ENCODE measurements at regions not wholly inside any gene's neighbourhood (a gene's known extent, or its start where the extent isn't known, plus 50 kb on each side); places are given as distances from the start of the nearest gene placed in this dataset.
"Not testable (repeated sequence)": the region's sequence is repeated elsewhere in the genome, so short reads cannot be mapped to it uniquely, and the experiment has no call there.

DNA sequence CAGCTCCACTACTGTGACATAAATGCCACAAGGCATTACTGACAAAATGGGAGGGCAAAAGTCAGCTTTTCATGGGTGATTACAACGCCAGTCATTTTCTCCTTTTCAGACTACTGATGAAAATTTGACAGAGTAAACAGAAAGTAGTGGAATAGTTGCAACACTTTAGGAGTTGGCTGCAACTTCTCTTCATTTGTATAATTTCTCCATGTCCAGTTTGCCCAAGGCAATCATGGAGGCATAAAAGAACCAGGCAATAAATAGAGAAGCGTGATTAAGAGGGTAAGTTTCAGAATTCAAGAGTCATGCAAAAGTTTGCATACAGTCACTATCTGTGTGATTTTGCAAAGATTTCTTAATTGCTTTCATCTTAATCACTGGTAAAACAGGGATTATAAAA, 2390.3 kb downstream of the EPHA3 start:
- H3K23me2 ChIP-seq (ENCODE audit: low read depth, low read length); FAIRE-seq; H3K4me2 ChIP-seq (ENCODE audit: insufficient read depth in 1 of 2, low read depth in 2 of 2, low read length in 2 of 2); H3K14ac ChIP-seq (ENCODE audit: insufficient read length); H3K4ac ChIP-seq (replicated peaks; ENCODE audit: insufficient read length, low read depth, low read length); H4K91ac ChIP-seq (replicated peaks; ENCODE audit: insufficient read length, low read length); H3K23ac ChIP-seq (ENCODE audit: insufficient read length); H3K4me3 ChIP-seq (ENCODE audit: extremely low read depth in 1 of 4, insufficient read depth in 2 of 4, low read depth in 3 of 4, low read length in 4 of 4); H2BK5ac ChIP-seq (ENCODE audit: low read depth, low read length); H4K20me1 ChIP-seq (replicated peaks in 1 of 2; ENCODE audit: control insufficient read depth in 1 of 2, insufficient read depth in 2 of 2, low read length in 2 of 2); H3K4me1 ChIP-seq (replicated peaks in 1 of 4; ENCODE audit: control insufficient read depth in 3 of 4, insufficient read depth in 4 of 4, low read length in 3 of 4); H3K56ac ChIP-seq (replicated peaks; ENCODE audit: insufficient read length, low read depth, low read length); H3K9ac ChIP-seq (replicated peaks in 1 of 4; ENCODE audit: extremely low read depth in 1 of 4, low read depth in 3 of 4, low read length in 3 of 4); H2BK15ac ChIP-seq (ENCODE audit: low read length); H2AFZ ChIP-seq (ENCODE audit: low read length); H3K18ac ChIP-seq (ENCODE audit: extremely low read depth, low read length); H2BK120ac ChIP-seq (replicated peaks; ENCODE audit: low read depth, low read length); H3K27me3 ChIP-seq (replicated peaks in 1 of 4; ENCODE audit: control insufficient read depth in 3 of 4, extremely low read depth in 1 of 4, insufficient read depth in 3 of 4, low read length in 3 of 4); H2BK12ac ChIP-seq (ENCODE audit: low read depth, low read length); H3K27ac ChIP-seq (ENCODE audit: low read depth, low read length); H4K5ac ChIP-seq (ENCODE audit: insufficient read length, low read depth, low read length); POLR2A ChIA-PET (ENCODE audit: partially characterized antibody); H3K79me1 ChIP-seq (ENCODE audit: low read depth, low read length); H4K8ac ChIP-seq (ENCODE audit: extremely low read depth, insufficient read depth, low read length); H3K9me3 ChIP-seq (ENCODE audit: insufficient read depth in 2 of 2, low read depth in 1 of 2, low read length in 1 of 2); H2BK20ac ChIP-seq (ENCODE audit: low read length); CTCF ChIA-PET (ENCODE audit: partially characterized antibody); H3K79me2 ChIP-seq (ENCODE audit: control insufficient read depth in 1 of 2, insufficient read depth in 2 of 2, low read length in 2 of 2); H2AK5ac ChIP-seq (ENCODE audit: low read depth, low read length); DNase-seq (ENCODE audit: low read depth in 1 of 2, low spot score in 2 of 2); H3K36me3 ChIP-seq (ENCODE audit: control insufficient read depth in 2 of 4, insufficient read depth in 4 of 4, low read length in 3 of 4): not testable (repeated sequence)
- WGBS, 2 experiments (ENCODE audit: extremely low coverage in 1 of 2, insufficient coverage in 1 of 2, insufficient read length in 1 of 2, insufficient replicate concordance in 2 of 2, low coverage in 1 of 2, low lambda C conversion rate in 2 of 2, missing lambda C conversion rate in 1 of 2): 76% methylated on average over 2 of the region's 2 CpGs; no CpG with 5 or more reads in 1 of the 2 experiments

DNA sequence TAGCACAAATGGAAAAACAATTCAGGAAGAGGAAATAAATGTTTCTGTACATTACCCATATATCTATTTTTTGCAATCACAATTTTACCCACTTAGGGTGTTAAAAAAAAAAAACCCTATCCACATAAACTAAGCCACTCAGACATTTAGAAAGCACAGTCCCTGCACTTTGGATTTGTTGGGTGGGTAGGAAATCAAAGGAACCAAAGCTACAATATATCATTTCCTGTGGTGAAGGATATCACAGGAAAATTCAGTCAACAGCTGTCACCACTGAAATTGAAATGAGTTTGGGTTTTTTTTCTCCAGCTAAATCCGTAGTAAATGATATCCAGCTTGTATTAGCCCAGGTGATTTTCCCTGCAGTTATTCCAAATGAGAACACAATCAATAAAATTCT, 2392.4 kb downstream of the EPHA3 start:
- H4K8ac ChIP-seq (ENCODE audit: extremely low read depth, insufficient read depth, low read length); H3K79me2 ChIP-seq (ENCODE audit: control insufficient read depth in 1 of 2, insufficient read depth in 2 of 2, low read length in 2 of 2); H3K4me2 ChIP-seq (ENCODE audit: insufficient read depth in 1 of 2, low read depth in 2 of 2, low read length in 2 of 2); H2AFZ ChIP-seq (ENCODE audit: low read length); H2BK15ac ChIP-seq (ENCODE audit: low read length); H3K9me3 ChIP-seq (ENCODE audit: insufficient read depth in 2 of 2, low read depth in 1 of 2, low read length in 1 of 2); H3K4ac ChIP-seq (replicated peaks; ENCODE audit: insufficient read length, low read depth, low read length); H3K36me3 ChIP-seq (ENCODE audit: control insufficient read depth in 2 of 4, insufficient read depth in 4 of 4, low read length in 3 of 4); H2AK5ac ChIP-seq (ENCODE audit: low read depth, low read length); DNase-seq (ENCODE audit: low read depth in 1 of 2, low spot score in 2 of 2); H4K91ac ChIP-seq (replicated peaks; ENCODE audit: insufficient read length, low read length); POLR2A ChIA-PET (ENCODE audit: partially characterized antibody); H4K20me1 ChIP-seq (replicated peaks in 1 of 2; ENCODE audit: control insufficient read depth in 1 of 2, insufficient read depth in 2 of 2, low read length in 2 of 2); H3K27ac ChIP-seq (ENCODE audit: low read depth, low read length); H3K27me3 ChIP-seq (replicated peaks in 1 of 4; ENCODE audit: control insufficient read depth in 3 of 4, extremely low read depth in 1 of 4, insufficient read depth in 3 of 4, low read length in 3 of 4); CTCF ChIA-PET (ENCODE audit: partially characterized antibody); H3K18ac ChIP-seq (ENCODE audit: extremely low read depth, low read length); H2BK12ac ChIP-seq (ENCODE audit: low read depth, low read length); H2BK5ac ChIP-seq (ENCODE audit: low read depth, low read length); H4K5ac ChIP-seq (ENCODE audit: insufficient read length, low read depth, low read length); H3K56ac ChIP-seq (replicated peaks; ENCODE audit: insufficient read length, low read depth, low read length); H2BK120ac ChIP-seq (replicated peaks; ENCODE audit: low read depth, low read length); H3K9ac ChIP-seq (replicated peaks in 1 of 4; ENCODE audit: extremely low read depth in 1 of 4, low read depth in 3 of 4, low read length in 3 of 4); H3K23ac ChIP-seq (ENCODE audit: insufficient read length); H3K23me2 ChIP-seq (ENCODE audit: low read depth, low read length); H3K79me1 ChIP-seq (ENCODE audit: low read depth, low read length); H3K4me1 ChIP-seq (replicated peaks in 1 of 4; ENCODE audit: control insufficient read depth in 3 of 4, insufficient read depth in 4 of 4, low read length in 3 of 4); H2BK20ac ChIP-seq (ENCODE audit: low read length); H3K4me3 ChIP-seq (ENCODE audit: extremely low read depth in 1 of 4, insufficient read depth in 2 of 4, low read depth in 3 of 4, low read length in 4 of 4); H3K14ac ChIP-seq (ENCODE audit: insufficient read length); FAIRE-seq: not testable (repeated sequence)
- WGBS, 2 experiments (ENCODE audit: extremely low coverage in 1 of 2, insufficient coverage in 1 of 2, insufficient read length in 1 of 2, insufficient replicate concordance in 2 of 2, low coverage in 1 of 2, low lambda C conversion rate in 2 of 2, missing lambda C conversion rate in 1 of 2): 63% methylated on average over 1 of the region's 1 CpG; no CpG with 5 or more reads in 1 of the 2 experiments
